ENCODE measurements at regions not wholly inside any gene's neighbourhood (a gene's known extent, or its start where the extent isn't known, plus 50 kb on each side); places are given as distances from the start of the nearest gene placed in this dataset.

DNA sequence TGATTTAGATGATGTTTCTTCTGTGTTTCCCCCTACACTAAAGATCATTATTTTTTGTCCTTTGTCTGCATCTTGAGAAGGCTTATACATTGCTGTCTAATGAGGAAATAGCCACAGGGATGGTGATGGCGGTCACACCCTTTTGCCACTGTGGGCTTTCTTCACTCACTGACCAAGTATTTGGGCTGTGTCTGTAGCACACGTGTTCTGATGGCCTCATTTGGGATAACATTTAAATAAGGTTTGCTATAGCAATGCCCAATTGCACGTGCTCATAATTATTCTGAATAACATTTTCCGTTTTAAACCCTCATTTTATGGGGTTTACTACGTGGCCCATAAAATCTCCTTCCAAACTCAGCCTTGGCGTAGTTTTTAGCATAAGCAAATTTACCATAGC, 230.3 kb upstream of the PRICKLE1 start:
- FAIRE-seq = no peak
- WGBS (ENCODE audit: insufficient coverage, insufficient replicate concordance, low lambda C conversion rate, missing lambda C conversion rate) = 18% methylated on average over 6 of the region's 6 CpGs
- no peak for DNase-seq (ENCODE audit: low read depth, low spot score)
- ChIA-PET POLR2A (no interaction called here), CTCF (no interaction called here), RAD21 (ENCODE audit: unreplicated experiment) (no interaction called here), SMC1A (ENCODE audit: uncharacterized antibody, unreplicated experiment) (no interaction called here)
- intact Hi-C loops (cut with micrococcal nuclease; ENCODE audit: unreplicated experiment) = no loop called here
- H3K4me3 ChIP-seq = no peak overlapping the region
- H3K4me1 ChIP-seq (ENCODE audit: control insufficient read depth, insufficient read depth, low read length) = no peaks in the 10 kb centered on the region
- BruUV-seq (replicated peaks) = no TSS peak
- no peaks in the 10 kb centered on the region for H3K27me3 ChIP-seq (replicated peaks in 1 of 2; ENCODE audit: control insufficient read depth in 2 of 2, insufficient read depth in 2 of 2, low read length in 1 of 2)
- in situ Hi-C loops (cut with MboI) = no loop called here
- no peaks in the 10 kb centered on the region for H3K9me3 ChIP-seq (replicated peaks; ENCODE audit: control insufficient read depth, insufficient read depth, low read length)
- H3K4me2 ChIP-seq (ENCODE audit: control insufficient read depth, insufficient read depth) = no peak overlapping the region
- H4K20me1 ChIP-seq (ENCODE audit: control insufficient read depth, insufficient read depth) = no peaks in the 10 kb centered on the region
- H3K79me2 ChIP-seq (ENCODE audit: control insufficient read depth, insufficient read depth, low read length) = no peaks in the 10 kb centered on the region
- no peak for ATAC-seq
- H3K36me3 ChIP-seq (ENCODE audit: control insufficient read depth in 2 of 2, insufficient read depth in 2 of 2, low read length in 1 of 2) = no peaks in the 10 kb centered on the region
- H3K9ac ChIP-seq (ENCODE audit: control insufficient read depth, insufficient read depth, low read length) = no peak overlapping the region
- H2AFZ ChIP-seq (ENCODE audit: control insufficient read depth, low read depth, low read length) = no peak overlapping the region
- TF ChIP-seq TBL1XR1 (IDR thresholded peaks at IDR 0.05; ENCODE audit: low read depth, low read length) (no peak), KLF5 (IDR thresholded peaks at IDR 0.05; ENCODE audit: partially characterized antibody) (no peak), MXI1 (IDR thresholded peaks at IDR 0.05; ENCODE audit: low read depth, low read length) (no peak)
- H3K27ac ChIP-seq (ENCODE audit: control insufficient read depth, insufficient read depth) = no peak overlapping the region

DNA sequence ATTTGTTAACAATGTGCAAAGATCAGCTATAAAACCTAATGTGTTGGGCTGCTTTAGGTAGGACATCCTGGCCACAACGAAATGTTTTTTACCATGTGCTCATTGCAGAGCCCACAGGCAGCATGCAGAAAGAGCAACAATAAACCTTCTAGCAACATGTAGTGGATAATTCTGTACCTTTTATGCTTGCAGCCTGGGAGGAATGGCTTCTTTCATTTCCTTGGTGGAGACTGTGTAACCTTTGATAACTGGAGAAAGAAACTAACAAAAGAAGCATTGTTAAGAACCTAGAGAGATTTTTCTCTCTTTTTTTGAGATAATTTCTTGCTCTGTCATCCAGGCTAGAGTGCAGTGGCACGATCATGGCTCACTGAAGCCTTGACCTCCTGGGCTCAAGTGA, 225.5 kb upstream of the PRICKLE1 start:
- in situ Hi-C loops (cut with MboI) (no loop called here), intact Hi-C loops (cut with micrococcal nuclease; ENCODE audit: unreplicated experiment) (no loop called here)
- Histone ChIP-seq H3K4me2 (ENCODE audit: control insufficient read depth, insufficient read depth) (no peak overlapping the region), H3K9me3 (replicated peaks; ENCODE audit: control insufficient read depth, insufficient read depth, low read length) (no peaks in the 10 kb centered on the region), H3K4me3 (no peak overlapping the region), H4K20me1 (ENCODE audit: control insufficient read depth, insufficient read depth) (no peaks in the 10 kb centered on the region), H3K9ac (ENCODE audit: control insufficient read depth, insufficient read depth, low read length) (no peak overlapping the region), H2AFZ (ENCODE audit: control insufficient read depth, low read depth, low read length) (no peak overlapping the region), H3K36me3 (ENCODE audit: control insufficient read depth in 2 of 2, insufficient read depth in 2 of 2, low read length in 1 of 2) (no peaks in the 10 kb centered on the region), H3K4me1 (ENCODE audit: control insufficient read depth, insufficient read depth, low read length) (no peaks in the 10 kb centered on the region), H3K27me3 (replicated peaks in 1 of 2; ENCODE audit: control insufficient read depth in 2 of 2, insufficient read depth in 2 of 2, low read length in 1 of 2) (no peaks in the 10 kb centered on the region), H3K79me2 (ENCODE audit: control insufficient read depth, insufficient read depth, low read length) (no peaks in the 10 kb centered on the region), H3K27ac (ENCODE audit: control insufficient read depth, insufficient read depth) (no peak overlapping the region)
- ATAC-seq = no peak
- ChIA-PET CTCF (interaction anchor here (0.6 kb wide), 1 partner anchor 9 kb away, joined by 3 read pairs; no protein-coding TSS in a partner anchor), RAD21 (ENCODE audit: unreplicated experiment) (no interaction called here), POLR2A (no interaction called here), SMC1A (ENCODE audit: uncharacterized antibody, unreplicated experiment) (interaction anchor here (0.5 to 0.6 kb wide), 2 partner anchors 84 to 290 kb away, joined by 3 read pairs; no protein-coding TSS in a partner anchor)
- no TSS peak for BruUV-seq (replicated peaks)
- no peak for FAIRE-seq
- WGBS (ENCODE audit: insufficient coverage, insufficient replicate concordance, low lambda C conversion rate, missing lambda C conversion rate) = 0% methylated on average over 2 of the region's 2 CpGs
- TF ChIP-seq POLR2A (IDR thresholded peaks at IDR 0.05; ENCODE audit: low read depth, low read length) = no peak
- TF ChIP-seq ETV6 (conservative IDR thresholded peaks at IDR 0.05 in 1 of 2, IDR thresholded peaks at IDR 0.05 in 1 of 2; ENCODE audit: borderline replicate concordance in 1 of 2, low read depth in 1 of 2) = no peak
- TF ChIP-seq ZZZ3 (IDR thresholded peaks at IDR 0.05; ENCODE audit: control insufficient read depth, insufficient read length, low read depth) = no peak
- TF ChIP-seq BMI1 (IDR thresholded peaks at IDR 0.05; ENCODE audit: borderline replicate concordance) = no peak
- no peak for TF ChIP-seq MEF2B (IDR thresholded peaks at IDR 0.05; ENCODE audit: partially characterized antibody, poor library complexity, severe bottlenecking)
- no peak for TF ChIP-seq HCFC1 (IDR thresholded peaks at IDR 0.05; ENCODE audit: low read length)
- no peak for TF ChIP-seq ATF7 (IDR thresholded peaks at IDR 0.05; ENCODE audit: low read depth)
- no peak for TF ChIP-seq NFIC (IDR thresholded peaks at IDR 0.05; ENCODE audit: low read depth, low read length)
- no peak for TF ChIP-seq NR2C1 (IDR thresholded peaks at IDR 0.05)
- no peak for TF ChIP-seq NRF1 (conservative IDR thresholded peaks at IDR 0.05; ENCODE audit: low read depth, low read length)
- no peak for TF ChIP-seq TAF1 (IDR thresholded peaks at IDR 0.05; ENCODE audit: borderline replicate concordance, low read depth, low read length)
- TF ChIP-seq NFXL1 (IDR thresholded peaks at IDR 0.05; ENCODE audit: borderline replicate concordance) = no peak
- TF ChIP-seq LARP7 (IDR thresholded peaks at IDR 0.05) = no peak
- TF ChIP-seq HDGF (IDR thresholded peaks at IDR 0.05) = no peak
- TF ChIP-seq ZNF217 (IDR thresholded peaks at IDR 0.05) = no peak
- no peak for TF ChIP-seq EED (IDR thresholded peaks at IDR 0.05; ENCODE audit: low read depth)
- no peak for TF ChIP-seq SIX5 (IDR thresholded peaks at IDR 0.05; ENCODE audit: low read depth, low read length, severe bottlenecking)
- DNase-seq (ENCODE audit: low read depth, low spot score) = no peak

All from GM12878 (cell line).